HepG2 (cell line): ENCODE measurements at regions not wholly inside any gene's neighbourhood (a gene's known extent, or its start where the extent isn't known, plus 50 kb on each side); places are given as distances from the start of the nearest gene placed in this dataset.

ENCODE experiments used
- ATAC-seq: fragments of 200-7000 bp; cut with Tn5 transposase; 3 replicates; pipeline ENCODE4 v1.9.1; 2020; ENCODE audit warnings: mild to moderate bottlenecking, moderate library complexity
- BruUV-seq: library from RNA; stranded (reverse); fragments of 400-500 nt; replicated peaks from 2 replicates; lab custom pipeline; 2021; lab: Mats Ljungman, UMichigan
- CTCF ChIA-PET: fragments of 300-600 bp; formaldehyde crosslinking; extraction: SDS; loops from one replicate; lab custom pipeline; 2021; ENCODE audit warnings: low total read pairs, inconsistent platforms, low intra/inter-chr PET ratio; lab: Yijun Ruan, JAX
- POLR2A ChIA-PET: fragments of 350-600 bp; sonication (Branson Sonifier 250); formaldehyde crosslinking; loops from one replicate; lab custom pipeline; 2020; ENCODE audit warnings: antibody characterized with exemption, inconsistent platforms; lab: Yijun Ruan, JAX
- DNase-seq: peaks from one replicate; pipeline ENCODE4 v3.0.0-alpha.2; 2015; ENCODE audit warnings: low spot score
- FAIRE-seq: peaks from 3 replicates; lab custom pipeline; 2011; peaks lifted over from hg19 to GRCh38; lab: Jason Lieb, UNC
- H2AFZ ChIP-seq: one replicate; pipeline ENCODE4 v1.6.1; 2011; ENCODE audit warnings: low read length, inconsistent platforms
- H3K27ac ChIP-seq: fragments of 300-600 bp; 3 replicates; pipeline ENCODE4 v1.8.0; 2011; ENCODE audit warnings: mixed run types, mild to moderate bottlenecking, mixed read lengths, low read length, inconsistent platforms; ENCODE audit not compliant: insufficient read depth; ENCODE audit errors: extremely low read length
- H3K27me3 ChIP-seq, 2 experiments: fragments of 200-600 bp in 1 of 2; 2 replicates in 1 of 2; 3 replicates in 1 of 2; pipeline versions ENCODE4 v1.6.0 to v1.8.0; 2011; ENCODE audit warnings: low read length in 2 of 2, mild to moderate bottlenecking in 2 of 2, moderate library complexity in 2 of 2, inconsistent platforms in 1 of 2; ENCODE audit not compliant: insufficient read depth in 2 of 2, control insufficient read depth in 1 of 2
- H3K36me3 ChIP-seq, 2 experiments: fragments of 200-600 bp in 1 of 2; replicated peaks in 1 of 2; 2 replicates in 1 of 2; 3 replicates in 1 of 2; pipeline versions ENCODE4 v1.5.1 to v1.8.0; 2011; ENCODE audit warnings: low read length in 2 of 2, inconsistent platforms in 1 of 2; ENCODE audit not compliant: insufficient read depth in 2 of 2, control insufficient read depth in 1 of 2
- H3K4me1 ChIP-seq: 2 replicates; pipeline ENCODE4 v1.5.1; 2012; ENCODE audit warnings: low read length, inconsistent platforms; ENCODE audit not compliant: insufficient read depth
- H3K4me2 ChIP-seq: 2 replicates; pipeline ENCODE4 v1.6.0; 2011; ENCODE audit warnings: low read depth, low read length, inconsistent platforms
- H3K4me3 ChIP-seq, 3 experiments: fragments of 200-600 bp in 1 of 3; sonication (generic), shearing (Covaris generic) in 1 of 3; replicated peaks in 1 of 3; 2 replicates each; pipeline ENCODE4 v1.5.1; 2011 to 2016; ENCODE audit warnings: low read length in 3 of 3, inconsistent platforms in 2 of 3, low read depth in 2 of 3, mild to moderate bottlenecking in 2 of 3, control low read depth in 1 of 3, mixed read lengths in 1 of 3; ENCODE audit not compliant: insufficient read depth in 1 of 3
- H3K79me2 ChIP-seq: one replicate; pipeline ENCODE4 v1.6.1; 2011; ENCODE audit warnings: low read length, inconsistent platforms; ENCODE audit not compliant: insufficient read depth
- H3K9ac ChIP-seq: 2 replicates; pipeline ENCODE4 v1.6.0; 2011; ENCODE audit warnings: mild to moderate bottlenecking, low read depth, low read length, inconsistent platforms; ENCODE audit not compliant: insufficient read depth
- H3K9me3 ChIP-seq: 2 replicates; pipeline ENCODE4 v1.5.1; 2012; ENCODE audit warnings: mild to moderate bottlenecking, low read length
- H4K20me1 ChIP-seq: 2 replicates; pipeline ENCODE4 v1.6.0; 2011; ENCODE audit warnings: inconsistent platforms, mild to moderate bottlenecking, low read length, moderate library complexity; ENCODE audit not compliant: insufficient read depth
- GATAD2A ChIP-seq: IDR thresholded peaks from 2 replicates; pipeline ENCODE4 v1.6.1; 2016
- NFATC3 ChIP-seq: sonication (generic); formaldehyde crosslinking; IDR thresholded peaks from 2 replicates; pipeline ENCODE4 v1.5.1; 2020; ENCODE audit warnings: mild to moderate bottlenecking, missing genetic modification reagents
- NFIC ChIP-seq: IDR thresholded peaks from 2 replicates; pipeline ENCODE4 v1.6.1; 2012; ENCODE audit warnings: mild to moderate bottlenecking, low read length, inconsistent platforms
- PATZ1 ChIP-seq: sonication (generic); formaldehyde crosslinking; IDR thresholded peaks from 2 replicates; pipeline ENCODE4 v1.4.0; 2020; ENCODE audit warnings: missing genetic modification reagents
- RBAK ChIP-seq: sonication (generic); formaldehyde crosslinking; IDR thresholded peaks from 2 replicates; pipeline ENCODE4 v1.5.1; 2020; ENCODE audit warnings: mild to moderate bottlenecking, missing genetic modification reagents
- TCF12 ChIP-seq, 2 experiments: fragments of 450-650 bp in 1 of 2; sonication (generic) in 1 of 2; formaldehyde crosslinking in 1 of 2; IDR thresholded peaks; 2 replicates each; pipeline versions ENCODE4 v1.6.1 to v1.8.0; 2017 to 2022; ENCODE audit warnings: antibody characterized with exemption in 1 of 2, mild to moderate bottlenecking in 1 of 2, missing genetic modification reagents in 1 of 2, moderate library complexity in 1 of 2
- ZNF569 ChIP-seq: sonication (generic); formaldehyde crosslinking; IDR thresholded peaks from 2 replicates; pipeline ENCODE4 v1.5.0; 2020; ENCODE audit warnings: mild to moderate bottlenecking, missing genetic modification reagents, moderate library complexity, borderline replicate concordance
- WGBS: methylation state at CpG from one replicate; pipeline ENCODE4 v1.1.6; 2017; ENCODE audit warnings: low lambda C conversion rate; 5-methylcytosine and 5-hydroxymethylcytosine counted together
- in situ Hi-C: cut with HindIII; loops from 2 replicates; pipeline ENCODE4 v1.10.0; 2017; ENCODE audit warnings: low pct_unique_long_range_greater_than_20kb; ENCODE audit not compliant: extremely low pct_ligation_motif_present
- intact Hi-C: fragments of 100-400 bp; cut with micrococcal nuclease; formaldehyde crosslinking; loops from one replicate; pipeline ENCODE4 v1.10.0; 2022; ENCODE audit not compliant: unreplicated experiment
- TF ChIP-seq, protein P1 (sequence below): sonication (generic); formaldehyde crosslinking; conservative IDR thresholded peaks from 2 replicates; pipeline ENCODE4 v1.4.0; 2020; ENCODE audit warnings: missing genetic modification reagents
- TF ChIP-seq, protein P2 (sequence below): sonication (generic); formaldehyde crosslinking; IDR thresholded peaks from 2 replicates; pipeline ENCODE4 v1.4.0; 2020; ENCODE audit warnings: mild to moderate bottlenecking, missing genetic modification reagents

DNA sequence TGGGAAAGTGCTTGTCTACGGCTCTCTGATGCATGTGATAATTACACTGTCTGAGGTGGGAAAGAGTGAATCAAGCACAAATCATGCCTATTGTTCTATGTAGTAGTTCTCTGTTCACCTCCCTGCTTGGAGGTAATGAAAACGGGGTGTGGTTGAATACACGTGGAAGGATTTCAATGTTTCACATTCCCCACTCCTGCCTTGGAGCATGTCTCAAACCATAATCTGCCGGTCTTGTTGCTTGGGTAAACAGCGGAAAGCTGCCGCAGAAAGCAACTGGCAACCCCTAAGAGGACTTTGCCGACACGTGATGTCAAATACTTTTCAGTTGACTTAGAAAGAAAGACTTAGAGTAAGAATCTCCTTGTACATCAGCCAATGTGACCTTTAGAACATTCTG, 63.5 kb upstream of the MOCS2 start (continued):
- TF ChIP-seq, protein P1, sequence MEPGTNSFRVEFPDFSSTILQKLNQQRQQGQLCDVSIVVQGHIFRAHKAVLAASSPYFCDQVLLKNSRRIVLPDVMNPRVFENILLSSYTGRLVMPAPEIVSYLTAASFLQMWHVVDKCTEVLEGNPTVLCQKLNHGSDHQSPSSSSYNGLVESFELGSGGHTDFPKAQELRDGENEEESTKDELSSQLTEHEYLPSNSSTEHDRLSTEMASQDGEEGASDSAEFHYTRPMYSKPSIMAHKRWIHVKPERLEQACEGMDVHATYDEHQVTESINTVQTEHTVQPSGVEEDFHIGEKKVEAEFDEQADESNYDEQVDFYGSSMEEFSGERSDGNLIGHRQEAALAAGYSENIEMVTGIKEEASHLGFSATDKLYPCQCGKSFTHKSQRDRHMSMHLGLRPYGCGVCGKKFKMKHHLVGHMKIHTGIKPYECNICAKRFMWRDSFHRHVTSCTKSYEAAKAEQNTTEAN (CRISPR knock-in tag): no peak
- TF ChIP-seq ZNF569 (CRISPR knock-in tag): no peak
- no peak for TF ChIP-seq NFIC
- no peak for TF ChIP-seq PATZ1 (CRISPR knock-in tag)
- no peak for TF ChIP-seq RBAK (CRISPR knock-in tag)
- TF ChIP-seq, all 625 proteins: peak for 0

GRCh38 chr5:53178830-53179229, 69.3 kb upstream of the MOCS2 start:
- in situ Hi-C loops: loop anchor here (10.0 kb wide), 1 partner anchor 1046 kb away; no protein-coding TSS in a partner anchor
- CTCF ChIA-PET: no interaction called here
- TF ChIP-seq GATAD2A (CRISPR knock-in tag): no peak
- no peak for TF ChIP-seq TCF12 (IDR thresholded peaks at IDR 0.05)
- no peak for TF ChIP-seq TCF12 (CRISPR knock-in tag; IDR thresholded peaks at IDR 0.05)
- TF ChIP-seq, protein P2, sequence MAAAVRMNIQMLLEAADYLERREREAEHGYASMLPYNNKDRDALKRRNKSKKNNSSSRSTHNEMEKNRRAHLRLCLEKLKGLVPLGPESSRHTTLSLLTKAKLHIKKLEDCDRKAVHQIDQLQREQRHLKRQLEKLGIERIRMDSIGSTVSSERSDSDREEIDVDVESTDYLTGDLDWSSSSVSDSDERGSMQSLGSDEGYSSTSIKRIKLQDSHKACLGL (CRISPR knock-in tag): no peak
- no peak for TF ChIP-seq NFATC3 (CRISPR knock-in tag)
- TF ChIP-seq, all 625 proteins: peak for 0
- no peaks in the 10 kb centered on the region; a peak in 1 of 5 replicates for H3K27me3 ChIP-seq
- no peak overlapping the region for H3K4me2 ChIP-seq
- FAIRE-seq: no peak
- H2AFZ ChIP-seq: no peak overlapping the region
- H3K4me1 ChIP-seq: no peaks in the 10 kb centered on the region
- no peaks in the 10 kb centered on the region for H3K79me2 ChIP-seq
- no peak overlapping the region for H3K9ac ChIP-seq
- no peak for ATAC-seq
- no peak overlapping the region for H3K4me3 ChIP-seq
- H3K27ac ChIP-seq: no peak overlapping the region
- H4K20me1 ChIP-seq: no peaks in the 10 kb centered on the region
- H3K36me3 ChIP-seq: no peaks in the 10 kb centered on the region
- BruUV-seq: no TSS peak
- under 1% methylated on average over 4 of the region's 4 CpGs for WGBS
- POLR2A ChIA-PET: no interaction called here
- DNase-seq: no peak
- no peaks in the 10 kb centered on the region for H3K9me3 ChIP-seq
- intact Hi-C loops: no loop called here
